ENCODE measurements at regions not wholly inside any gene's neighbourhood (a gene's known extent, or its start where the extent isn't known, plus 50 kb on each side); places are given as distances from the start of the nearest gene placed in this dataset.

DNA sequence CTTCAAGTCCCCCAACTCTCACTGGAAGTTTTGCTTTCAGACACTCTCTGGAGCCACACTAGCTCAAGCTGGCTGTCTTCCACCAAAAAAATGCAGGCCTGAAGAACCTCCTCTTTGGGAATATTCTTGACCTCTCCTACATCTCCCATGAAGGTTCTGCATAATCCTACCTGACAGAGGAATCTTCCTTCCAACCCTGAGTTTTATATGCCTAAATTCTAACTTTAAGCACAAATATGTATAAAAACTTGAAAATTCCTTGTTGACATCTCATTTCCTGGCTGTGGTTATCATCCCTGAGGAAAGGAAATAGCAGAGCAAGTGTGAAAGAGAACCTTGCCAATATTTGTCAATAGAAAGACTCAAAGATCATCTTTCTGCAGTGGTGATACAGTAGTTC, 249.0 kb downstream of the LPIN1 start:
- TF ChIP-seq POLR2AphosphoS5 (IDR thresholded peaks at IDR 0.05; ENCODE audit: insufficient read depth in 1 of 2, low read depth in 1 of 2) (no peak), CTCF (IDR thresholded peaks at IDR 0.05) (no peak)
